KMS-11 (cell line): ENCODE measurements at regions not wholly inside any gene's neighbourhood (a gene's known extent, or its start where the extent isn't known, plus 50 kb on each side); places are given as distances from the start of the nearest gene placed in this dataset.

ENCODE experiments used
- H2AFZ ChIP-seq: fragments of 200-600 bp; sonication (generic); 2 replicates; pipeline ENCODE4 v1.6.1; 2016; ENCODE audit warnings: antibody characterized with exemption, mixed run types, low read depth
- H3K27ac ChIP-seq: fragments of 200-600 bp; sonication (generic); 2 replicates; pipeline ENCODE4 v1.6.1; 2016; ENCODE audit warnings: mild to moderate bottlenecking, mixed run types
- H3K27me3 ChIP-seq: fragments of 200-600 bp; sonication (generic); 2 replicates; pipeline ENCODE4 v1.6.1; 2017; ENCODE audit warnings: mild to moderate bottlenecking, low read depth, mixed run types, moderate library complexity; ENCODE audit not compliant: insufficient read depth
- H3K36me3 ChIP-seq: fragments of 200-600 bp; sonication (generic); 2 replicates; pipeline ENCODE4 v1.6.1; 2017; ENCODE audit warnings: mild to moderate bottlenecking, mixed run types; ENCODE audit not compliant: insufficient read depth
- H3K4me1 ChIP-seq: fragments of 200-600 bp; sonication (generic); 2 replicates; pipeline ENCODE4 v1.6.1; 2016; ENCODE audit warnings: mild to moderate bottlenecking, low read depth, mixed run types; ENCODE audit not compliant: poor library complexity, severe bottlenecking
- H3K4me2 ChIP-seq: fragments of 200-600 bp; sonication (generic); 2 replicates; pipeline ENCODE4 v1.7.0; 2016; ENCODE audit warnings: mild to moderate bottlenecking, mixed run types
- H3K4me3 ChIP-seq: fragments of 200-600 bp; sonication (generic); IDR thresholded peaks from 2 replicates; pipeline ENCODE4 v1.6.1; 2017; ENCODE audit warnings: low read depth, low read length, mixed read lengths; ENCODE audit not compliant: insufficient read depth
- H3K79me2 ChIP-seq: fragments of 200-600 bp; sonication (generic); 2 replicates; pipeline ENCODE4 v1.6.1; 2016; ENCODE audit warnings: low read depth, mixed run types; ENCODE audit not compliant: insufficient read depth
- H3K9ac ChIP-seq: fragments of 200-600 bp; sonication (generic); 2 replicates; pipeline ENCODE4 v1.6.1; 2016; ENCODE audit warnings: mild to moderate bottlenecking, mixed run types
- H4K20me1 ChIP-seq: fragments of 200-600 bp; sonication (generic); 2 replicates; pipeline ENCODE4 v1.6.1; 2016; ENCODE audit warnings: mild to moderate bottlenecking, mixed run types; ENCODE audit not compliant: insufficient read depth
- CTCF ChIP-seq: fragments of 200-600 bp; sonication (generic); conservative IDR thresholded peaks from 2 replicates; pipeline ENCODE4 v1.6.1; 2017; ENCODE audit warnings: low read depth, mild to moderate bottlenecking, antibody characterized with exemption, low read length, moderate library complexity, mixed read lengths

- Histone ChIP-seq H3K4me1 (no peaks in the 10 kb centered on the region), H3K4me2 (no peak overlapping the region), H3K4me3 (no peak overlapping the region), H3K27ac (no peak overlapping the region), H3K27me3 (no peaks in the 10 kb centered on the region), H3K36me3 (no peaks in the 10 kb centered on the region), H4K20me1 (no peaks in the 10 kb centered on the region), H3K79me2 (no peaks in the 10 kb centered on the region), H2AFZ (no peak overlapping the region), H3K9ac (no peak overlapping the region)
- no peak for TF ChIP-seq CTCF
Measured at GRCh38 chr12:30482650-30483049, 213.0 kb downstream of the IPO8 start.

- TF ChIP-seq CTCF: no peak
- Histone ChIP-seq H3K27me3 (no peaks in the 10 kb centered on the region), H3K4me1 (no peaks in the 10 kb centered on the region), H3K4me2 (no peak overlapping the region), H3K36me3 (no peaks in the 10 kb centered on the region), H2AFZ (no peak overlapping the region), H3K4me3 (no peak overlapping the region), H3K27ac (no peak overlapping the region), H3K79me2 (no peaks in the 10 kb centered on the region), H4K20me1 (no peaks in the 10 kb centered on the region), H3K9ac (no peak overlapping the region)
Measured at GRCh38 chr12:30473274-30473673, 222.4 kb downstream of the IPO8 start.

- Histone ChIP-seq H4K20me1 (no peaks in the 10 kb centered on the region), H2AFZ (no peak overlapping the region), H3K4me2 (no peak overlapping the region), H3K9ac (no peak overlapping the region), H3K36me3 (no peaks in the 10 kb centered on the region), H3K27me3 (no peaks in the 10 kb centered on the region), H3K4me3 (no peak overlapping the region), H3K79me2 (no peaks in the 10 kb centered on the region), H3K27ac (no peak overlapping the region), H3K4me1 (no peaks in the 10 kb centered on the region)
- no peak for TF ChIP-seq CTCF
Measured at GRCh38 chr12:30466093-30466585, 229.5 kb downstream of the IPO8 start.

- no peak overlapping the region for H3K4me2 ChIP-seq
- H3K27ac ChIP-seq: no peak overlapping the region
- no peaks in the 10 kb centered on the region for H4K20me1 ChIP-seq
- no peaks in the 10 kb centered on the region for H3K36me3 ChIP-seq
- no peak overlapping the region for H2AFZ ChIP-seq
- H3K79me2 ChIP-seq: no peaks in the 10 kb centered on the region
- H3K4me1 ChIP-seq: no peaks in the 10 kb centered on the region
- H3K4me3 ChIP-seq: no peak overlapping the region
- no peaks in the 10 kb centered on the region for H3K27me3 ChIP-seq
- H3K9ac ChIP-seq: no peak overlapping the region
- no peak for TF ChIP-seq CTCF
Measured at GRCh38 chr12:30463636-30464035, 232.0 kb downstream of the IPO8 start.
